GM19328 (cell line): ENCODE measurements at regions not wholly inside any gene's neighbourhood (a gene's known extent, or its start where the extent isn't known, plus 50 kb on each side); places are given as distances from the start of the nearest gene placed in this dataset.

ENCODE experiments used
- ATAC-seq: cut with Tn5 transposase; IDR thresholded peaks from one replicate; pipeline ENCODE4 v1.9.1; 2021; ENCODE audit warnings: mild to moderate bottlenecking, moderate library complexity; ENCODE audit not compliant: unreplicated experiment

DNA sequence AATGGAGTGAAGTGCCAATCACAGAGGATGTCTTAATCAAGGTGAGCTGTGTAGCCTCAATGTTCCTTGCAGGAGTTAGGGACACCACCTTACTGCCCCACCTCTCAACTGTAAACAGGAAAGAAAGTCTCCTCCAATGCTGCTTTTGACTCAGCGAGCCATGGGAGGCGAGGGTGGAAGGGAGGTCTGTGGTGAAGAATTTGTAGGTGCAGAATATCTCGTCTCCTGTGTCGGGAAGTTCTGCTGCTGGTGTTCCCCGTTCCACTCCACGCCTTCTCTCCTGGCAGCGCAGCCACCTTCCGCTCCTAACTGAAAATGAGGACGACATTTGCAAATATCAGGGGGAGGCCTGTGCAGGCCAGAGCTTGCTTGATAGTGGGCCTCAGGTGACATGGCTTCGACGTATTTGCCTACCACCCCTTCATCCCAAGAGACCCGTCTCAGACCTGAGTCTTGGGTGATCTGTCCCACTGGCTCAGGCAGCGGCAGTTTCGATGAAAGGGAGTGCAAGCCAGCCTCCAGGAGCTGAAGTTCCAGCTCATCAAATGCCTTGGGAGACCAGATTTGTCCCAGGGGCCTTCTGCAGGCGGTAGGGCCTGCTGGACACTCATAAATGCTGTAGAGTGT lies 368.3 kb upstream of the C1orf174 start:
- no peak for ATAC-seq

DNA sequence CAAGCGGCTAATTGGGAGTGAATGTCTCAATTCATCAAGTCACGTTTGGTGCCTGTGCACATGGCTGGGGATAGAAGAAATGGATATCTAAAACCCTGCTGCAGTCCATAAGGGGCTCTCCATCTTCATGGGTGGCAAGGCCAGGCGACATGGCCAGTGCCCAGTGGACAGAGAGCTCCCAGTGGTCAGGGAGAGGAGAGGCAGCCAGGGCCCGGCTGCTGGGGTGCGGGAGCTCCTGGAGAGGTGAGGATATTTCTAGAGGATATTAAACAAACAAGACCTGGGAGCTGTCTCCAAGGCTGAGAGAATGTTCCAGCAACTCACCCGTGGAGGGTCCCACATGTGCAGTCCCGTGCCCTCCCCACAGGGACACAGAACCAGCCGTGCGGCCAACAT lies 368.8 kb upstream of the C1orf174 start:
- no peak for ATAC-seq

DNA sequence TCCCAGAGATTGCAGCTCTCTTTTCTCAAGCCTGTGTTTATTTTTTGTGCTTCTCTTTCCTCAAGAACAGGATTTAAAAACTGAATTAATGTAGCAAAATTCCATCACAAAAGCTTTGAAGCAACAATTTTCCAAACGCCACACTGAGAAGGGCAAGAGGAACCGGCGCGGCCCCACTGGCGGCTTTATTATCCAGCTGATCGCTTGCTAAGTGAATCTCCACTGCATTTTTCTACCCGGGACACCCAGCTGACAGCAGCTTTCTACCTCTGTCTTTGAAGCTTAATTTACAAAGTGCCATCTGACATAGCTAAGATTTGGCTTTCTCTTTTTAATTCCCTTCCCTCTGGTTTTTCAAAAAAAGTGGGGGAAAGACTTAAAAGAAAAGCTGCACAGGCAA lies 369.3 kb upstream of the C1orf174 start:
- no peak for ATAC-seq

DNA sequence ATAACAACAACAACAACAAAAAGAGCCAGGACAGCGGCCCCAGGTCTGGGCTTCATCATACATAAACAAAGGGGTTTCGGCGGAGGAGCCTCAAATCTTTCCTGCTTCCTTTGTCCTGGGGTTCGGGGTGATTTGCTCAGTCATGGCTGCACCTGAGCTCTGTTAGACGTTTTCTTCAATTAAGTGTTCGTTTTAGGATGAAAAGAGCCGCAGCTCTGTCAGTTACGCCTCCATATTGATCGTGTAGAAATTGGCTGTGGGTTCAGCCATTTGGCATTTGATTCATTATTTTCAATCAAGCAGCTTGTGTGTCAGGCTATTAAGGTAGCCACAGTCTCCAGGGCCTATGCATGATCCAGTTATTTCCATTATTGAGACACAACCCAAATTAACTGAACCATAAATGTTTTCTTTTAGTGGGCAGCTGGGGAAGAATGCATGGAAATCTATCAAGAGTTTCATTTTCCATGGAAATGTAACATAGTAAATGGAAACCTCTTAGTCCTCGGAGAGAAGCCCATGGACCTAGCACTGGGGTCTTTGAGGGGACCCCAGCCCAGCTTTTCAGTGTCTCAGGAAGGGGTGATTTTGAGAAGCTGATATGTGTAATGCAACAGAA lies 370.0 kb upstream of the C1orf174 start:
- no peak for ATAC-seq

DNA sequence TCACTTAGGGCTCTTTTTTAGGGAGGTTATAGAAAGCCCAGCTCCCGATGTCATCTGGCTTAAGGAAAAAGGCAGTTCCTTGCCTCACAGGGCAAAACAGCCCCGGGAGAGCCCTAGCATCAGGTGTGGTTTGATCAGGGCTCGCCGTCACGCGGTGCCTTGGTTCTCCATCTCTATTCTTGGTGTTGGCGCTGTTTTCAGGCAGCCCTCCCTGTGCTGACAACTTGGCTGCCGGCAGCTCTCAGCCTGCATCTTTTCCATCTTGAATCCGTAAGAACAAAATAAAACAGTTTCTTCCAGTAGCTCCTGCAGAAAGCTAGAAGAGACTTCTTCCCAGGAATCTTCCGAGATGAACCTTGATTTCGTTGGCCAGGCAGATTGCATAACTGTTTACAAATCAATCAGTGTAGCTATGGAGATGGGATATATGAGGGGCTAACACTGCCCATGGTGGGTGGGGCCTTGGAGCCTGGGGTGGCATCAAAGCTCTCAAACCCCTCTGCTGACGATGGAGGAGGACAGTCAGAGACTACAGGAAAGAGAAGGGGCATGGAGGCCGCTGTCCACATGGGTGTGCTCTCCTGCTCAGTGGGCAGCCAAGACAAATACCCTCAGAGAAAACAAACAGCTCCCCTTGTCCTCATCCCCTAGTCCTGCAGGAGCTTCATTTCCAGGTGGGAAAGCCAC lies 370.7 kb upstream of the C1orf174 start:
- no peak for ATAC-seq

DNA sequence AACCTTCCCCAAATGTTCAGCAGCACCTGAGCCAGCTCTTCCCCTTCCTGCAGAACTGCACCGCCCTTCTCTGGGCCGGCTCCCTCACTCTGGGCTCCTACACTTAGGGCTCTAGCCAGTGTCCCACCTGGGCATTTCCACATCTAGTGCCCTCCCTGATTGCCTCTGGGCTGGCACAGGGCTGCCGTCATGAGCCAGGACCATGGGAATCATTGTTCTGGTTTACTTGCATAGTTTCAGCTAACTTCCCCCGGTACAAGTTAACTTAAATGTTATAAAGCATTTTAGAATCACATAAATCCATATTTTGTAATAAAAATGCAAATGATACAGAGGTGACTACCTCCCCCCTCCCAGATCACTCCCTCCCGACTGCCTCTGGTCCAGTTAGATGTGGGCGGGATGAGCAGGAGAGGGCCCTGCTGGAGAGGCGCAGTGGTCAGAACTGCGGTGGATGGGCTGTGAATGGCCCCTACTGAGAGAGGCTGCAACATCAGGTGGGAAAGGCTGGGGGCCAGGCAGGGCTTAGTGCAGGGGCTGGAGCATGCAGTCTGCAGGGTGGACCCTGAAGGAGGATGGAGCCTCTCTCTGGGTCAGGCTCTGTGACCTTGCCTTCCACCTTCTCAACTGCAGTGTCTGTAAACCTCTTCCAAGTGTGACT lies 371.4 kb upstream of the C1orf174 start:
- no peak for ATAC-seq

DNA sequence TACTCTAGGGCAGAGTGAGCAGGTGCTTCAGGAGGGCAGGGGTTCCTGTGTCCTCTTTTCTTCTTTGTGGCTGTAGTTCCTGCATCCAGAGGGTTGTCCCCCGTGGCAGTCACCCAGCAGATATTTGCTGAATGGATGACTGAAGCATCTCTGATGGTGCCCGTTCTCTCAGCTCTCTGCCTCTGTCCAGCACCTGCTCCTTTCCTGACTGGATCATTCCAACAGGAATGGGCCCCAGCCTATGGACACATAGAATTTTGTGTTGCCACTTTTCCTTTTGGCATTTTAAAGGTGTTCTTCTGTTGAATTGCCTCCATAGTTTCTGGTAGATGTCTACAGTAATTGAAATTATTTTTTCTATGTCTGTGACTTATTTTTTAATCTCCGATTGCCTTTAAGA lies 372.5 kb upstream of the C1orf174 start:
- no peak for ATAC-seq

DNA sequence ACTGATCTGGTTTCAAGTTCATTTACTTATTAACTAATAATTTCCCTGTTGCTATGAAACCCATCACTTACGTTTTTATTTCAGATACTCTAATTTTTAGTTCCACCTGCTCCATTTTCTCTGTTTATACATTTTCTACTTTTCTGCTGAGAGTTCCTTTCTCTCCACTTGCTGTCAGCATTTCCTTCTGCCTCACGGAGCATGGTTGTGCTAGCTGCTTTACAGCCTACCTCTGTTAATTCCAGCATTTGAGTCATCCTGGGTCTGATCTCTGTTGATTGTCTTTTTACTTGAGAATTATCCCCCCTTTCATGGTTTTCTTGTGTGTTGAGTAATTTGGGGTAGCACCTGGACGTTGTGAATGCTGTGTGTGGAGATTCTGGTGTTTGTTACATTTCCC lies 373.2 kb upstream of the C1orf174 start:
- no peak for ATAC-seq

DNA sequence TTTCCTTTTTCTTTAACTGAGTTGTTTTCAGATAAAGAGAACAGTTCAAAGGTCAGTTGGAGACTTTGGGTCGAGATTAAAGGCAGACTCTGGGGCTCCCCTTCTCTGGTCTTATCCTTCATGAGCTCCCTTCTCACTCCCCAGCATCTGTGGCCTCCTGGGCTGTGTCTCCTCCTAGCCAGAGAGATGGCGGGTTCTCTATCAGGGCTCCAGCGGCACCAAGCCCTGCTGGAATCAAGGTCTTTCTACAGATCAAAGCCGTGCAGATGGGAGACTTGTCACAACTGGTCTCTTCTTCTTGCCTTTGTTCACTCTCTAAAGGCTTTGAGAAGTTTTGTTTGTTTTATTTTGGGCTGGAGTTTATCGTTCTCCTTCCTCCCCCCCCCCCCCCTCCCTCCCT lies 373.7 kb upstream of the C1orf174 start:
- ATAC-seq = no peak

DNA sequence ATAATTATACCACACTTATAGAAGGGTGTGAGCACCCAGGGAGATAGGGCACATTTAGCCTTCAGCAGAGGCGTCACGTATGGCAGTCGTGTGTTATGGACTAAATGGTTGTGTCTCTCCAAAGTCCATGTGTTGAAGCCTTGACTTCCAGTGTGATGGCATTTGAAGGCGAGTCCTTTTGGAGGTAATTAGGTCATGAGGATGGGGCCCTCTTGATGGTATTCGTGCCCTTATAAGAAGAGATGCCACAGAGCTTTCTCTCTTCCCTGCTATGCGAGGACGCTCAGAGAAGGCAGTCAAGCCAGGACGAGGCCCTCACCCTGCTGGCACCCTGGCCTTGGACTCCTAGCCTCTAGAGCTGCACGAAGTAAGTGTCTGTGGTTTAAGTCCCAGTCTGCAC lies 375.0 kb upstream of the C1orf174 start:
- no peak for ATAC-seq

DNA sequence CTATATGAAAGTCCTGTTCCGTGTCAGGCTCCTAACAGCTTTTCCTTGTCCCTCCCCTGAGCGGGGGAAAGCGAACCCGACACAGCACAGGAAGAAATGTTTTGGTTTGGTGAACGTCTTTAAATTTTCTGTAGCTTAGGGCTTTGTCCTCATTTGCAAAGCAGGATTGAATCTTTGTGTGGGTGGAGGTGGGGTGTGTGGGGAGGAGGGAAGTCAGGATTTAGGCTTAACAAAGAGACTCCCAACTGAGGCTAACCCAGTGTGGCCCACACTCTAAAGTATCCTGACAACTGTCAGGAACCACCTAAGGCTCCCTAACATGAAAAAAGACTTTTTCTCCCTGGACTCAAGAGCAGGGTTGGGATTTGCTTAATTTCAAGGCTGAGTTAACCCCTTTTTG lies 376.2 kb upstream of the C1orf174 start:
- no peak for ATAC-seq

DNA sequence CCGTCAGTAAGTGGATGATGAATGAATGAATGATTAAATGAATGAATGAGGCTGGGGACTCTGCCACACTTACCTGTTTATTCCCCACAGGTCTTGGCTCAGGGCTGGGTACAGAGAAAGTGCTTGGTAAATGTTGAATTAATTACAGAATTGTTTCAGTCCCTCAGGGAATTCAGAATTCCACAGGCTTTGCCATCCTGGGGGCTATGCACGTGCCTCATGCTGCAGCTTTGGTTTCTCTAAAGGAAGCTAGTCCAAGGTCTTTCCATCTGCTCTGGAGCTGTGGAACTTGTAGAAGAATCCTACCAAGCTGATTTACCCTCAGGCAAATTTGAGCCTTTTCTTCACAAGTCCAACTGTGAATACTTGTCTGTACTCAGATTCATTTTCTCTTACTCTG lies 376.8 kb upstream of the AJAP1 start:
- ATAC-seq = no peak

DNA sequence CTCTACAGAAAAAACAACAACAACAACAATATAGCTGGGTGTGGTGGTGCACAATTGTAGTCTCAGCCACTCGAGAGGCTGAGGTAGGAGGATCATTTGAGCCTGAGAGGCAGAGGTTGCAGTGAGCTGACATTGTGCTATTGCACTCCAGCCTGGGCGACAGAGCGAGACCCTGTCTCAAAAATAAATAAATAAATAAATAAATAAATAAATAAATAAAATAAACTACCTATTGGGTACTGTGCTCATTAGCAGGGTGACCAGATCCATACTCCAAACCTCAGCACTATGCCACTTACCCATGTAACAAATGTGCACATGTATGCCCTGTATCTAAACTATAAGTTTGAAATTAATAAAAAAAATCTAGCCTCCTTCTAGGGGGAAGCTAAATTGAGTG lies 369.4 kb upstream of the AJAP1 start:
- no peak for ATAC-seq

DNA sequence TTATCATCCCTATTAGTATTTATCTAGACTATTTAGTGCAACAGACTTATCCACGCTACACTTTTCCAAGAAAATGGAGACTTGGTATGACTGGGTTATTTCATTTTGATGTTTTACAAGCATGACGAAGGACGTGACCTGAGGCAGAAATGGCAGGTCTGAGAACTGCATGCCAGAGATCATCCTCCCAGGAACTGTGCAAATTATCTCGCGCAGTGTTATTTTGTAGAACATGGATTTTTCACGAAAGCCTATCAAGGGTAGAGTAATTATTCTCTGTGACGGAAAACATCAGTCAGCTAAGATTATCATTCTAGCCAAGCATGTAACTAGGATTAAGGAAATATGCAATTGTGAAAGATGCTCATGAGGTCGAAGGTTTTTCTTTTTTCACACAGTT lies 361.5 kb upstream of the AJAP1 start:
- no peak for ATAC-seq

DNA sequence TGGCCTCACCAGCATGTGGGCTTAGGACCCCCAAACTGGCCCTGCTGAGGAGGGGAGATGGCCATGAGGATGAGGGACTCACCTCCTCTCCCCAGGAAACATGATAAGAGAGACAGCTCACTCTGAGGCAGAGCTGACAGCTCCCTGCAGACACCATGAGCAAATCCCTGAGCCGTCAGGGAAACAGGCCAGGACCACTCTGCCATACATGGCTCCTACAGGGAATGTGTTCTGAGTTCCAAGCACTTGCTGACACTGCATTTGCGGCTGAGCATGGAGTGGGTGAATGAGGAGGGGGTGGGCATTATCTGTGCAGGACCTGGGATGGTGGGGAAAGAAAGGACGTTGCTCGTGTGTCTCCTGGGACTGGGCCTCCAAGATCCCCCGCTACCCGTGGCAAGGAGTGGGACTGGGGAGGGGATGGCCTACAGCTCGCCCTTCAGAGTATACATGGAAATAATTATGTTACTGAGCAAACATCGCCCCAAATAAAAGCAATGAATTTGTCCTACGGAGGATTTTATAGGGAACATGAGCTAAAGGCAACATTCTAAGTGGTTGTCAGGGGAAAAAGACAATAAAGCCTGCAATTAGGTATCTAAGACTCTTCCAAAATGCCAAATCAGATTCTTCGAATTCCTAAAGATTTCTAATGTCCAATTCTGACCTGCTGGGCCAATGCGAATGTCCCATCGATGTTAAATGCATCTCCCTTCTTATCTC lies 355.9 kb upstream of the AJAP1 start:
- no peak for ATAC-seq

DNA sequence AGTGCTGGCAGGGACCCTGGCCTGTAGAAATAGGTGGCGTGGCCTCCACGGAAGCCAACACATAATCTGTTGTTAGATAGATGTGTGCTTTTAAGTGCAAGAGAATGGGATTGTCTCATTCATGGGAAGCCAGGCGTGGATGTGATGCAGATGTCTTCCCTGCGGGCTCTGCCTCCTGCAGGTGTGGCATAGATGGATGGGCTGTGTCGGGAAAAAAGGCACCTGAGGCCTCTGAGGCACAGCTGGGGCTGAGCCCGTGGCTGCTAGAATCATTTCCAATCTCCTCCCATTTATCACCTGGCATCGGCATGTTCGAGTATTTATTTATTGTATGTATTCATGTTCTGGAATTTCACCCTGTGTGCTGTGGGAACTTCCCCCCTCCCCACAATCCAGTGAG lies 353.4 kb upstream of the AJAP1 start:
- no peak for ATAC-seq

DNA sequence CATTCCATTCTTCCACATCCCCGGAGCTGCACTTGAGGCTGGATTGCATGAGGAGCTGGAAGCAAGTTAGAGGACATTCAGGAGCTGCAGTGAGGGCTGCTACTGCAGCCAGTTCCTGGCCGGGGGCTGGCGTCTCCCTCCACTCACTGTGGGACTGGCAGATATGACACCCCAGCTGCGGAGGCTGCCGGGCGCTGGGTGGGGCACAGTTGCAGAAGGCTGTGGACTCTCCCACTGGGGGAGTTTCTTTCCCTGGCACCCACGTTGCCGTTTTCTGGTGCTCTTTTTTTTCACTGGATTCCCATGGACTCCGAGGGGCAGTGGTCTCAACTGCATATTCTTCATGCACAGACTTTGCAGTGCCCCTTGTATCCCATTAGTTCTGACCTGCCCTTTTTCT lies 351.1 kb upstream of the AJAP1 start:
- no peak for ATAC-seq

DNA sequence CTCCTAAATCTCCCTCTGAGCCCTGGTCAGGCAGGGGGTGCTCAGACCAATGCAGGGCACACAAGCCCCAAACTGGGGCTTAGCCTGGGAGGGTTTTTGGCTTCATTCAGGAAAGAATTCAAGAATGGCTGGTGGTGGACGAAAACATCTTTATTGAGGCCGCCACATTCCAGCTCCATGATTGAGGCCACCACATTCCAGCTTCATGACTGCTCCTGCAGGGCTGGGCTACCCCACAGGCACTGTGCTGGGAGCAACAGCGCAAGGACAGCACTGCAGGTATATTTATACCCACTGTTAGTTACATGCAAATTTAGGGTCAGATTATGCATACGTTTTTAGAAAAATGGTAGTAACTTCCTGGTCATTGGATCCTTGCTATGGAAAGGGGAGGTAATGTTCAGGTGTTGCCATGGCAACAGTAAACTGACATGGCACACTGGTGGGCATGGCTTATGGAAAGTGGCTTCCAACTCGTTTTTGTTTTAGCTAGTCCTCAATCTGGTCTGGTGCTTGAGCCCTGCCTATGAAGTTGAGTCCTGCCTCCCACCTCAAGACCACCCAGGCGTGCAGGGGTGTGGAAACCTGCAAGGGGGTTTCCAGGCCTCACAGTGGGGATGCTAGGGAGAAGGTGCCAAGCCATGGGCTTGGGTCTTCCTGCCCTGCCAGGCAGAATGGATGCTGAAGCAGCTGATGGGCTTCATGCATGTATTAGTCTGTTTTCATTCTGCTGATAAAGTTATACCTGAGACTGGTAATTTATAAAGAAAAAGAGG lies 348.7 kb upstream of the AJAP1 start:
- no peak for ATAC-seq

DNA sequence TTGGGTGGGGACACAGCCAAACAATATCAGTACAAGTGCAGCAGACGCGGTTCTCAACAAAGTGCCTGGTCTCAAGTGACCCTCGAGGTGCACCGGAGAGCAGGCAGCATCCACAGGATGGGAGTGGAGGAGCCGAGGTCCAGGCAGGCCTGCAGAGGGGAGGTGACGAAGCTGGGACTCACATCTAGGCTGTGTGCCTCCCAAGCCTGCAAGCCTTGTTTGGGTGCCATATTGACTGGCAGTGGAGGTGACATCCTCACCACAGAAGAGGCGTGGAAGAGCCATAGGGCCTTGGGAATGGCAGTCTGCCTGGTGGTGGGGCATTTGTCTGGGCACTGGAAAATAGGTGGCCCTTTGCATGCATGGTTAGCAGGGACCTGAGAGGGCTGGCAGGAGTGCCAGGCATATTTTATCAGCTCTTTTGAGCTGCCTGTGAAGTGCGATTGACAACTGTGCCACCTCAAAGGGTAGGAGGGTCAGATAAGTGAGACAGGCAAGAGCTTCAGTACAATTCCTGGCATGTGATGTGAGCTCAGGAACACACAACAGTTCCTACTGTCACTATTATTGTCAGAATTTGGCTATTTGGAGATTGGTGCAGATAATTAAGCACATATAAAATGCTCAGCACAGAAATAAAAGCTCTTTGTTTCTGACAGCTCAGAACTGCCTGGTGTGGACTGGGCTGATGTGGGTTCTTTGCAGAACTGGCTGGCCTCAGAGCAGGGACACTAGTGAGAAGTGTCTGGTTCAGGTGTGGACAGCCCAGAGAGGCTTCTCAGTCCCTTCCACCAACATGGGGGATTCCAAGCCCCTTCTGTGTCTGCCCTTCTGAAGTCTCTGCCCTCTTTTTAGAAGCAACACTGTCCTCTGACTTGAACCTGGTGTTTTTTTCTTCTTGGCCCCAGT lies 347.6 kb upstream of the AJAP1 start:
- no peak for ATAC-seq

DNA sequence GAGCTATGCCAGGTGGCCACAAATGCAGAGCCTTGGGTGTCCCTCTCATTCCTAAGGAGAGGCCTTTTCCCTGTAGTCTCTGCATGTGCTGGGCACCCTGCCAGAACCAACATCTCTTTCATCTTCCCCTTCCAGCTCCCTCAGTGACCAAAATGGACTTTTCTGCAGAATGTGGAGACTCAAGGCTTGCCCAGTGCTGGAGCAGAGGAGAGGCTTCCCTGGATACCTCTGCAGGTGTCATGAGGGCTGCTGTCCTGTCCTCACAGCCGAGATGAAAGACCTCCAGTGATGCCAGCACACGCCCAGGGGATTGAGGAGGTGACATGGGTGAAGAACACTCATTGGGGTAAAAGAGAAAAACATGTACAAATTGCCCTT lies 347.0 kb upstream of the AJAP1 start:
- no peak for ATAC-seq
